ENCODE measurements at regions not wholly inside any gene's neighbourhood (a gene's known extent, or its start where the extent isn't known, plus 50 kb on each side); places are given as distances from the start of the nearest gene placed in this dataset.

GRCh38 chr14:65242732-65243134 lies 140.4 kb upstream of the MAX start (continued):
- TF ChIP-seq, protein P1, sequence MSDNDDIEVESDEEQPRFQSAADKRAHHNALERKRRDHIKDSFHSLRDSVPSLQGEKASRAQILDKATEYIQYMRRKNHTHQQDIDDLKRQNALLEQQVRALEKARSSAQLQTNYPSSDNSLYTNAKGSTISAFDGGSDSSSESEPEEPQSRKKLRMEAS (IDR thresholded peaks at IDR 0.05) = peak; percentile 25
- TF ChIP-seq BCL6 (CRISPR knock-in tag; IDR thresholded peaks at IDR 0.05) (peak; percentile 46), ZNF556 (CRISPR knock-in tag; IDR thresholded peaks at IDR 0.05; ENCODE audit: borderline replicate concordance) (no peak), TRAFD1 (CRISPR knock-in tag; IDR thresholded peaks at IDR 0.05; ENCODE audit: borderline replicate concordance) (no peak), FOXA1 (IDR thresholded peaks at IDR 0.05) (peak; percentile 80), FOXA1 (CRISPR knock-in tag; IDR thresholded peaks at IDR 0.05) (peak; percentile 95), MED1 (CRISPR knock-in tag; IDR thresholded peaks at IDR 0.05) (peak; percentile 67), SOX5 (CRISPR knock-in tag; IDR thresholded peaks at IDR 0.05; ENCODE audit: borderline replicate concordance) (peak; percentile 87; the same call in 1 of the 2 replicates), EP300 (IDR thresholded peaks at IDR 0.05; ENCODE audit: low read depth in 2 of 2, low read length in 2 of 2) (peak in 1 of 2 experiments; percentile 87; a peak in 2 of 4 replicates), EP300 (CRISPR knock-in tag; IDR thresholded peaks at IDR 0.05; ENCODE audit: borderline replicate concordance) (peak; percentile 92), KAT8 (CRISPR knock-in tag; IDR thresholded peaks at IDR 0.05) (peak; percentile 55), HHEX (CRISPR knock-in tag; IDR thresholded peaks at IDR 0.05) (0 out of 2 replicates have a peak, but pooled peaks have one; percentile 19), POLR2A (IDR thresholded peaks at IDR 0.05; ENCODE audit: insufficient read depth in 1 of 2, low read depth in 2 of 2, low read length in 2 of 2) (peak in 1 of 2 experiments; percentile 57; a peak in 2 of 4 replicates), ZNF710 (CRISPR knock-in tag; IDR thresholded peaks at IDR 0.05; ENCODE audit: borderline replicate concordance) (peak; percentile 69; the same call in 1 of the 2 replicates), KDM6A (CRISPR knock-in tag; IDR thresholded peaks at IDR 0.05; ENCODE audit: low read depth) (peak; percentile 59; the same call in 1 of the 2 replicates), SMAD3 (CRISPR knock-in tag; IDR thresholded peaks at IDR 0.05) (0 out of 2 replicates have a peak, but pooled peaks have one; percentile 42), ZNF383 (CRISPR knock-in tag; IDR thresholded peaks at IDR 0.05; ENCODE audit: borderline replicate concordance) (no peak), GATAD1 (CRISPR knock-in tag; IDR thresholded peaks at IDR 0.05) (peak; percentile 39; the same call in 1 of the 2 replicates), ZSCAN9 (CRISPR knock-in tag; IDR thresholded peaks at IDR 0.05; ENCODE audit: borderline replicate concordance) (peak; percentile 60; the same call in 1 of the 2 replicates), ZNF772 (CRISPR knock-in tag; IDR thresholded peaks at IDR 0.05) (no peak), PRDM4 (CRISPR knock-in tag; IDR thresholded peaks at IDR 0.05; ENCODE audit: borderline replicate concordance) (peak; percentile 75; the same call in 1 of the 2 replicates)
- TF ChIP-seq, protein P2, sequence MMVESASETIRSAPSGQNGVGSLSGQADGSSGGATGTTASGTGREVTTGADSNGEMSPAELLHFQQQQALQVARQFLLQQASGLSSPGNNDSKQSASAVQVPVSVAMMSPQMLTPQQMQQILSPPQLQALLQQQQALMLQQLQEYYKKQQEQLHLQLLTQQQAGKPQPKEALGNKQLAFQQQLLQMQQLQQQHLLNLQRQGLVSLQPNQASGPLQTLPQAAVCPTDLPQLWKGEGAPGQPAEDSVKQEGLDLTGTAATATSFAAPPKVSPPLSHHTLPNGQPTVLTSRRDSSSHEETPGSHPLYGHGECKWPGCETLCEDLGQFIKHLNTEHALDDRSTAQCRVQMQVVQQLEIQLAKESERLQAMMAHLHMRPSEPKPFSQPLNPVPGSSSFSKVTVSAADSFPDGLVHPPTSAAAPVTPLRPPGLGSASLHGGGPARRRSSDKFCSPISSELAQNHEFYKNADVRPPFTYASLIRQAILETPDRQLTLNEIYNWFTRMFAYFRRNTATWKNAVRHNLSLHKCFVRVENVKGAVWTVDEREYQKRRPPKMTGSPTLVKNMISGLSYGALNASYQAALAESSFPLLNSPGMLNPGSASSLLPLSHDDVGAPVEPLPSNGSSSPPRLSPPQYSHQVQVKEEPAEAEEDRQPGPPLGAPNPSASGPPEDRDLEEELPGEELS (CRISPR knock-in tag; IDR thresholded peaks at IDR 0.05) = 0 out of 2 replicates have a peak, but pooled peaks have one; percentile 60
- TF ChIP-seq, protein P3, sequence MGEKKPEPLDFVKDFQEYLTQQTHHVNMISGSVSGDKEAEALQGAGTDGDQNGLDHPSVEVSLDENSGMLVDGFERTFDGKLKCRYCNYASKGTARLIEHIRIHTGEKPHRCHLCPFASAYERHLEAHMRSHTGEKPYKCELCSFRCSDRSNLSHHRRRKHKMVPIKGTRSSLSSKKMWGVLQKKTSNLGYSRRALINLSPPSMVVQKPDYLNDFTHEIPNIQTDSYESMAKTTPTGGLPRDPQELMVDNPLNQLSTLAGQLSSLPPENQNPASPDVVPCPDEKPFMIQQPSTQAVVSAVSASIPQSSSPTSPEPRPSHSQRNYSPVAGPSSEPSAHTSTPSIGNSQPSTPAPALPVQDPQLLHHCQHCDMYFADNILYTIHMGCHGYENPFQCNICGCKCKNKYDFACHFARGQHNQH (CRISPR knock-in tag; IDR thresholded peaks at IDR 0.05) = no peak; the same call in 1 of the 2 replicates
